Activated CD4-positive, alpha-beta T cell treated with anti-CD3 and anti-CD28 coated beads, Interleukin-2, amount 50 U/mL, for 48 hours (primary cell): ENCODE measurements at regions not wholly inside any gene's neighbourhood (a gene's known extent, or its start where the extent isn't known, plus 50 kb on each side); places are given as distances from the start of the nearest gene placed in this dataset.
"Not testable (repeated sequence)": the region's sequence is repeated elsewhere in the genome, so short reads cannot be mapped to it uniquely, and the experiment has no call there.

Source experiments
- DNase-seq, 2 experiments: peaks; one replicate each; pipeline ENCODE4 v3.0.0-alpha.2; 2020

GRCh38 chr13:21228738-21229137 lies 52.3 kb downstream of the MRPL57 start:
- DNase-seq: no peak

GRCh38 chr13:21229241-21230024 lies 53.0 kb downstream of the MRPL57 start:
- DNase-seq: no peak

- no peak for DNase-seq
Measured at GRCh38 chr13:21230516-21230915, 54.1 kb downstream of the MRPL57 start.

GRCh38 chr13:21231426-21231940 lies 55.0 kb downstream of the MRPL57 start:
- DNase-seq: no peak

- no peak for DNase-seq
Measured at GRCh38 chr13:21232196-21232595, 55.7 kb downstream of the MRPL57 start.

- DNase-seq: no peak
Measured at GRCh38 chr13:21232599-21232998, 56.1 kb downstream of the MRPL57 start.

- DNase-seq: no peak
Measured at GRCh38 chr13:21233086-21233485, 56.6 kb downstream of the MRPL57 start.

- no peak for DNase-seq
Measured at GRCh38 chr13:21234526-21234925, 58.1 kb downstream of the MRPL57 start.

GRCh38 chr13:21235174-21235573 lies 58.7 kb downstream of the MRPL57 start:
- no peak for DNase-seq

GRCh38 chr13:21237081-21237480 lies 60.6 kb downstream of the MRPL57 start:
- no peak for DNase-seq

GRCh38 chr13:21238267-21238666 lies 61.8 kb downstream of the MRPL57 start:
- DNase-seq: no peak

- DNase-seq: no peak
Measured at GRCh38 chr13:21240586-21240985, 64.1 kb downstream of the MRPL57 start.

- DNase-seq: no peak
Measured at GRCh38 chr13:21242236-21242635, 65.8 kb downstream of the MRPL57 start.

- no peak for DNase-seq
Measured at GRCh38 chr13:21243045-21243897, 66.8 kb downstream of the MRPL57 start.

- DNase-seq: not testable (repeated sequence)
Measured at GRCh38 chr13:21243898-21244184, 67.4 kb downstream of the MRPL57 start.

- no peak for DNase-seq
Measured at GRCh38 chr13:21246761-21247452, 70.4 kb downstream of the MRPL57 start.

GRCh38 chr13:21256351-21256761 lies 79.9 kb downstream of the MRPL57 start:
- DNase-seq: no peak

- DNase-seq: no peak
Measured at GRCh38 chr13:21256891-21257290, 80.4 kb downstream of the MRPL57 start.

- DNase-seq: no peak
Measured at GRCh38 chr13:21259571-21260455, 83.4 kb downstream of the MRPL57 start.

- DNase-seq: not testable (repeated sequence)
Measured at GRCh38 chr13:21260561-21261290, 84.3 kb downstream of the MRPL57 start.

- not testable (repeated sequence) for DNase-seq
Measured at GRCh38 chr13:21261487-21262216, 85.2 kb downstream of the MRPL57 start.
